OCI-LY7 (cell line): ENCODE measurements at regions not wholly inside any gene's neighbourhood (a gene's known extent, or its start where the extent isn't known, plus 50 kb on each side); places are given as distances from the start of the nearest gene placed in this dataset.

Source experiments
- BruUV-seq: library from RNA; stranded (reverse); fragments of 400-500 nt; replicated peaks from 2 replicates; lab custom pipeline; 2021; lab: Mats Ljungman, UMichigan
- CTCF ChIA-PET: fragments of 300-600 bp; sonication (Branson Sonifier 250); formaldehyde crosslinking; loops from one replicate; lab custom pipeline; 2022; ENCODE audit warnings: antibody characterized with exemption; ENCODE audit not compliant: unreplicated experiment; lab: Charles Lee
- POLR2A ChIA-PET: fragments of 300-600 bp; sonication (Branson Sonifier 250); formaldehyde crosslinking; loops from one replicate; lab custom pipeline; 2022; ENCODE audit warnings: antibody characterized with exemption; lab: Charles Lee
- DNase-seq: peaks from one replicate; pipeline ENCODE4 v3.0.0-alpha.2; 2015; ENCODE audit warnings: low spot score
- H2AFZ ChIP-seq: fragments of 200-600 bp; sonication (generic), shearing (Covaris generic); 2 replicates; pipeline ENCODE4 v1.6.1; 2014; ENCODE audit warnings: mild to moderate bottlenecking, antibody characterized with exemption, low read length, moderate library complexity
- H3K27ac ChIP-seq: fragments of 200-600 bp; sonication (generic); 2 replicates; pipeline ENCODE4 v1.5.1; 2014; ENCODE audit warnings: mixed run types, low read depth, mild to moderate bottlenecking, moderate library complexity, low read length, inconsistent platforms; ENCODE audit not compliant: poor library complexity, severe bottlenecking
- H3K36me3 ChIP-seq: fragments of 200-600 bp; sonication (generic); 2 replicates; pipeline ENCODE4 v1.6.1; 2014; ENCODE audit warnings: mild to moderate bottlenecking, antibody characterized with exemption, low read length, moderate library complexity, mixed read lengths; ENCODE audit not compliant: insufficient read depth
- H3K4me1 ChIP-seq: fragments of 200-600 bp; sonication (generic); 2 replicates; pipeline ENCODE4 v1.5.1; 2014; ENCODE audit warnings: mild to moderate bottlenecking, low read length; ENCODE audit not compliant: insufficient read depth, poor library complexity, severe bottlenecking
- H3K4me2 ChIP-seq: fragments of 200-600 bp; sonication (generic); 2 replicates; pipeline ENCODE4 v1.6.1; 2014; ENCODE audit warnings: mild to moderate bottlenecking, low read length
- H3K4me3 ChIP-seq: fragments of 200-600 bp; sonication (generic); 2 replicates; pipeline ENCODE4 v1.5.1; 2014; ENCODE audit warnings: mild to moderate bottlenecking, low read depth, low read length; ENCODE audit not compliant: poor library complexity, severe bottlenecking
- H3K79me2 ChIP-seq: fragments of 200-600 bp; sonication (generic); 2 replicates; pipeline ENCODE4 v1.6.1; 2016; ENCODE audit warnings: low read depth, mild to moderate bottlenecking, low read length, moderate library complexity, mixed read lengths; ENCODE audit not compliant: insufficient read depth
- H3K9me2 ChIP-seq: fragments of 200-600 bp; sonication (generic); 2 replicates; pipeline ENCODE4 v1.6.1; 2016; ENCODE audit warnings: mild to moderate bottlenecking, low read length, mixed read lengths; ENCODE audit not compliant: insufficient read depth
- H3K9me3 ChIP-seq: fragments of 200-600 bp; sonication (generic); 2 replicates; pipeline ENCODE4 v1.6.1; 2014; ENCODE audit warnings: mild to moderate bottlenecking, mixed run types, low read length, mixed read lengths
- H4K20me1 ChIP-seq: fragments of 200-600 bp; sonication (generic); 2 replicates; pipeline ENCODE4 v1.6.1; 2014; ENCODE audit warnings: mild to moderate bottlenecking, antibody characterized with exemption, low read length, moderate library complexity, mixed read lengths; ENCODE audit not compliant: insufficient read depth
- CTCF ChIP-seq: fragments of 200-600 bp; sonication (generic); conservative IDR thresholded peaks from 2 replicates; pipeline ENCODE4 v1.5.1; 2014; ENCODE audit warnings: mild to moderate bottlenecking, antibody characterized with exemption, low read length, moderate library complexity, mixed read lengths
- EZH2phosphoT487 ChIP-seq: fragments of 200-600 bp; sonication (generic); IDR thresholded peaks from 2 replicates; pipeline ENCODE4 v1.6.1; 2018; ENCODE audit warnings: low read depth, borderline replicate concordance, mild to moderate bottlenecking, mixed run types, antibody characterized with exemption, low read length, moderate library complexity, mixed read lengths
- intact Hi-C: fragments of 100-400 bp; cut with micrococcal nuclease; formaldehyde crosslinking; loops from one replicate; pipeline ENCODE4 v1.10.0; 2022; ENCODE audit not compliant: unreplicated experiment

GRCh38 chr6:19690325-19691075, 146.7 kb upstream of the ID4 start:
- H3K4me3 ChIP-seq: no peak overlapping the region
- no peak overlapping the region for H3K27ac ChIP-seq
- H3K9me3 ChIP-seq: no peaks in the 10 kb centered on the region
- H2AFZ ChIP-seq: no peak overlapping the region
- no peaks in the 10 kb centered on the region for H3K79me2 ChIP-seq
- H3K9me2 ChIP-seq: no peaks in the 10 kb centered on the region
- DNase-seq: no peak
- ChIA-PET CTCF (no interaction called here), POLR2A (interaction anchor here (0.8 to 0.9 kb wide), 2 partner anchors 9 to 44 kb away, joined by 3 to 4 read pairs; no protein-coding TSS in a partner anchor)
- intact Hi-C loops: no loop called here
- no peaks in the 10 kb centered on the region for H3K36me3 ChIP-seq
- H3K4me2 ChIP-seq: no peak overlapping the region
- H3K4me1 ChIP-seq: no peaks in the 10 kb centered on the region
- BruUV-seq: no TSS peak
- no peaks in the 10 kb centered on the region for H4K20me1 ChIP-seq
- TF ChIP-seq CTCF (no peak), EZH2phosphoT487 (no peak)

DNA sequence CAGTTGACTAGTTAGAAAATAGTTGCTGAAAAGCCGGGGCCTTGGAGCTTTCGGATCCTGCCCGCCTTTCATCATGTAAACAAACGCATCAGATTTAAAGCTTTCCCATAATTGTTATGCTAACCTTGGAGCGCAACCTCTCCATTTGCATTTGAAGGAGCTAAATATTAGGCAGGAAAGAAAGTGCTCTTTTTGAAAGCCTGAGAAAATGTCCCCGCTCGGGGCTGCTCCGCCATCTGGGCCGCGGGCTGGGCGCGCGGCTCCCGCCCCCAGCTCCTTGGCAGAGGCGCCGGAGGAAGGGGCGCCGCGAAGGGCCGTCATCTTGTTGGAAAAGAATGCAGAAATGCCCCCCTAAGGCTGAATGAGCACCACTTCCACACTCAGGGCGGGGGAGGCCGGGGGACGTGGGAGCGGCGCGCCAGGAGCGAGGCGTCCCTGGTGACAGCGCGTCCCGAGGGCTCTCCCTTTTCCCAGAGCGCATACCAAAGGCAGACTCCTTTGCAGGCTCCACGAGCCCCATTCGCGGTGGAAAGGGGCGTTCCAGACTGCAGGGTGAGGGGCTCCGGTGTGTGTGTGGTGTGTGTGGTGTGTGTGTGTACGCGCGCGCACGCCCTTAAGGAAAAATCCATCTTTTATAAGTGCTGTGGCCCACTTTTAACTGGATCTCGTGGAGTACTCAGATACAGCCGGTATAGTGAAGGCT, 145.6 kb upstream of the ID4 start:
- Histone ChIP-seq H4K20me1 (no peaks in the 10 kb centered on the region), H3K9me2 (no peaks in the 10 kb centered on the region), H3K4me3 (no peak overlapping the region), H3K36me3 (no peaks in the 10 kb centered on the region), H2AFZ (no peak overlapping the region), H3K79me2 (no peaks in the 10 kb centered on the region), H3K4me1 (no peaks in the 10 kb centered on the region), H3K27ac (no peak overlapping the region), H3K9me3 (no peaks in the 10 kb centered on the region), H3K4me2 (no peak overlapping the region)
- BruUV-seq: no TSS peak
- POLR2A ChIA-PET: interaction anchor here (0.7 to 0.9 kb wide), 4 partner anchors 8 to 477 kb away, joined by 3 to 4 read pairs (median 3); no protein-coding TSS in a partner anchor
- intact Hi-C loops: no loop called here
- no peak for TF ChIP-seq CTCF
- no peak for TF ChIP-seq EZH2phosphoT487
- CTCF ChIA-PET: no interaction called here
- DNase-seq: no peak
